NOMO-1 treated with DMSO at 0.1 percent for 48 hours (cell line): ENCODE measurements at regions not wholly inside any gene's neighbourhood (a gene's known extent, or its start where the extent isn't known, plus 50 kb on each side); places are given as distances from the start of the nearest gene placed in this dataset.

Experiments used
- DNase-seq: peaks from one replicate; lab custom pipeline; 2025; ENCODE audit not compliant: unreplicated experiment; lab: John Stamatoyannopoulos, UW

GRCh38 chr14:99041141-99041819, 230.7 kb downstream of the BCL11B start:
- no peak for DNase-seq

- no peak for DNase-seq
These were observed 230.2 kb downstream of the BCL11B start for GRCh38 chr14:99041820-99042174.

GRCh38 chr14:99042381-99043266, 229.4 kb downstream of the BCL11B start:
- DNase-seq: no peak

- DNase-seq: no peak
These were observed 228.8 kb downstream of the BCL11B start for GRCh38 chr14:99043267-99043615.

- no peak for DNase-seq
These were observed 228.2 kb downstream of the BCL11B start for GRCh38 chr14:99043756-99044155.

GRCh38 chr14:99047441-99048031, 224.5 kb downstream of the BCL11B start:
- DNase-seq: no peak

- no peak for DNase-seq
These were observed 221.7 kb downstream of the BCL11B start for GRCh38 chr14:99050309-99050708.

- no peak for DNase-seq
These were observed 219.5 kb downstream of the BCL11B start for GRCh38 chr14:99052467-99052866.

GRCh38 chr14:99055019-99055418, 217.0 kb downstream of the BCL11B start:
- DNase-seq: no peak

- DNase-seq: no peak
These were observed 216.2 kb downstream of the BCL11B start for GRCh38 chr14:99055816-99056215.

- no peak for DNase-seq
These were observed 214.4 kb downstream of the BCL11B start for GRCh38 chr14:99057576-99058083.

- DNase-seq: no peak
These were observed 213.5 kb downstream of the BCL11B start for GRCh38 chr14:99058542-99058941.

- no peak for DNase-seq
These were observed 209.8 kb downstream of the BCL11B start for GRCh38 chr14:99062216-99062615.

GRCh38 chr14:99062772-99063418, 209.1 kb downstream of the BCL11B start:
- no peak for DNase-seq

GRCh38 chr14:99063620-99064225, 208.3 kb downstream of the BCL11B start:
- no peak for DNase-seq

- no peak for DNase-seq
These were observed 207.6 kb downstream of the BCL11B start for GRCh38 chr14:99064262-99064954.

- DNase-seq: no peak
These were observed 206.4 kb downstream of the BCL11B start for GRCh38 chr14:99065551-99065950.

- no peak for DNase-seq
These were observed 205.6 kb downstream of the BCL11B start for GRCh38 chr14:99066378-99066777.

- no peak for DNase-seq
These were observed 204.7 kb downstream of the BCL11B start for GRCh38 chr14:99067141-99067920.

- no peak for DNase-seq
These were observed 204.1 kb downstream of the BCL11B start for GRCh38 chr14:99067927-99068326.
